ENCODE measurements at regions not wholly inside any gene's neighbourhood (a gene's known extent, or its start where the extent isn't known, plus 50 kb on each side); places are given as distances from the start of the nearest gene placed in this dataset.

DNA sequence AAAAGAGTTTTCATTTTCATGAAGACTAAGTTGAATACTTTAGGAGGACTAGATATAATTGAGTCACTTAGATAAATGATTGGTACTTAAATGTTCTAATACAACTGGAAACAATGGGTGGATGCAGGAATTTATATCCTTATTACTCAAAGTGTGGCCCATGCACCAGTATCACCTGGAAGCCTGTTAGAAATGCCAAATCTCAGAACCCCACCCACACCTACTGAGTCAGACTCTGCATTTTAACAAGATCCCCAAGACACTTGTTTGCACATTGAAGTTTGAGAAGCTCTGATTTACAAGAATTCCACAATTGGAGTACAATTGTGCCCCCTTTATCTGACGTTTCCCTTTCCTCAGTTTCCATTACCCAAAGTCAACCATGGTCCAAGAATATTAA, 239.0 kb downstream of the AUH start:
- WGBS, result 56% methylated on average over 1 of the region's 1 CpG
- no peak overlapping the region for H3K4me3 ChIP-seq (ENCODE audit: low read depth, low read length)
- H3K27ac ChIP-seq (ENCODE audit: low read depth), result no peak overlapping the region
- H3K4me1 ChIP-seq (ENCODE audit: insufficient read depth), result no peaks in the 10 kb centered on the region
- DNase-seq (ENCODE audit: extremely low spot score), result no peak
- H3K36me3 ChIP-seq (ENCODE audit: insufficient read depth), result no peaks in the 10 kb centered on the region

DNA sequence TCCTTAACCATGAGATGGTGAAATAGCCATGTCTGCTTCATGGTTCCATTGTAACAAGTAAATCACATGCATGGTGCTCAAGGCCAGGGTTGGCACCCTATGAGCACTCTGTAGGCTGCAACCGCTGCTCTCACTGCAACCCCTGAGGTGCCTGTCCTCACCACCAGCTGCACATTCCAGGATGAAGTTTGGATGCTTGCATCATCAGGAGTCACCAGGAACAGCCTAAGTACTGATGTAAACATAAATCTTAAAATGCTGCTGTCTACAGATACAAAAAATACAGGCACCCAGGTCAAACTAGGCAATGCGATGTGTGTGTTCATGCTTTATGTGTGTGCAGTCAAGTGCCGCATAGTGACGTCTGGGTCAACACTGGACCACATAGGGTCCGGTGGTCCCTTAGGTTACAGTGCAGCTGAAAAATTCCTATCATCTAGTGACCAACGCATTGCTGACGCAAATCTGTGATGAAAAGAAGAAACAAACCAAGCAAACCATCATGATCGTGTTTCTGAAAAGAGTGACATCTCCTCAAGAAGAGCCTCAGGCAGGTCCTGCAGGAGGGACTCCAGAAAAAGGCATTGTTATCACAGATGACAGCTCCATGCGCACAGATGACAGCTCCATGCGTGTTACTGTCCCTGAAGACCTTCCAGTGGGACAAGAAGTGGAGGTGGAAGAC, 234.8 kb downstream of the AUH start:
- H3K36me3 ChIP-seq (ENCODE audit: insufficient read depth), result no peaks in the 10 kb centered on the region
- H3K4me3 ChIP-seq (ENCODE audit: low read depth, low read length), result no peak overlapping the region
- no peak overlapping the region for H3K27ac ChIP-seq (ENCODE audit: low read depth)
- 94% methylated on average over 10 of the region's 10 CpGs for WGBS
- no peak for DNase-seq (ENCODE audit: extremely low spot score)
- no peaks in the 10 kb centered on the region for H3K4me1 ChIP-seq (ENCODE audit: insufficient read depth)

- Histone ChIP-seq H3K36me3 (ENCODE audit: insufficient read depth) (no peaks in the 10 kb centered on the region), H3K4me3 (ENCODE audit: low read depth, low read length) (no peak overlapping the region), H3K4me1 (ENCODE audit: insufficient read depth) (no peaks in the 10 kb centered on the region), H3K27ac (ENCODE audit: low read depth) (no peak overlapping the region)
- WGBS, result 49% methylated on average over 1 of the region's 1 CpG
- no peak for DNase-seq (ENCODE audit: extremely low spot score)
Observed at GRCh38 chr9:91127653-91128052, 234.1 kb downstream of the AUH start.

GRCh38 chr9:91130796-91131318, 230.9 kb downstream of the AUH start:
- H3K4me3 ChIP-seq (ENCODE audit: low read depth, low read length), result no peak overlapping the region
- no peak overlapping the region for H3K27ac ChIP-seq (ENCODE audit: low read depth)
- H3K4me1 ChIP-seq (ENCODE audit: insufficient read depth), result no peaks in the 10 kb centered on the region
- no peaks in the 10 kb centered on the region for H3K36me3 ChIP-seq (ENCODE audit: insufficient read depth)
- no peak for DNase-seq (ENCODE audit: extremely low spot score)
- WGBS, result 92% methylated on average over 2 of the region's 2 CpGs

- Histone ChIP-seq H3K36me3 (ENCODE audit: insufficient read depth) (no peaks in the 10 kb centered on the region), H3K4me3 (ENCODE audit: low read depth, low read length) (no peak overlapping the region), H3K27ac (ENCODE audit: low read depth) (no peak overlapping the region), H3K4me1 (ENCODE audit: insufficient read depth) (no peaks in the 10 kb centered on the region)
- peak; percentile 26 for DNase-seq (ENCODE audit: extremely low spot score)
- 22% methylated on average over 8 of the region's 8 CpGs for WGBS
Observed at GRCh38 chr9:91131433-91131839, 230.3 kb downstream of the AUH start.

DNA sequence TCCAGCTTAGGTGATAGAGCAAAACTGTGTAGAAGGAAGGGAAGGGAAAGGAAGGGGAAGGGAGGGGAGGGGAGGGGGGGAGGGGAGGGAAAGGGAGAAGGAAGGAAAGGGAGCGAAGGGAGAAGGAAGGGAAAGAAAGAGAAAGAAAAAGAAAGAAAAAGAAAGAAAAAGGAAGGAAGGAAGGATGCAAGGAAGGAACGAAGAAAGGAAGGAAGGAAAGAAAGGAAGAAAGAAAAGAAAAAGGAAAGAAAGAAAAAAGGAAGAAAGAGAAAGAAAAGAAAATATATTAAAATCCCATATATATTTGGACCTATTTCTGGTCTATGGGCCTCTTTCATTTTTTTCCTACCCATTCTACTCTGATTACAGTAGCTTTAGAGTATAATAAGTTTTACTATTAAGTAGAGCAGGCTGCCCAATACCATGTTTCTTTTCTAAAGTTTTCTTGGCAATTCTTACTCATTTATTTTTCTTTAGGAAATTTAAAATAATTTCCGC, 229.1 kb downstream of the AUH start:
- no peak overlapping the region for H3K4me3 ChIP-seq (ENCODE audit: low read depth, low read length)
- no peak overlapping the region for H3K27ac ChIP-seq (ENCODE audit: low read depth)
- 85% methylated on average over 3 of the region's 3 CpGs for WGBS
- no peaks in the 10 kb centered on the region for H3K36me3 ChIP-seq (ENCODE audit: insufficient read depth)
- no peak for DNase-seq (ENCODE audit: extremely low spot score)
- H3K4me1 ChIP-seq (ENCODE audit: insufficient read depth), result no peaks in the 10 kb centered on the region

GRCh38 chr9:91134608-91135007, 227.1 kb downstream of the AUH start:
- Histone ChIP-seq H3K27ac (ENCODE audit: low read depth) (no peak overlapping the region), H3K4me3 (ENCODE audit: low read depth, low read length) (no peak overlapping the region), H3K36me3 (ENCODE audit: insufficient read depth) (no peaks in the 10 kb centered on the region), H3K4me1 (ENCODE audit: insufficient read depth) (no peaks in the 10 kb centered on the region)
- no peak for DNase-seq (ENCODE audit: extremely low spot score)
- 81% methylated on average over 2 of the region's 2 CpGs for WGBS

DNA sequence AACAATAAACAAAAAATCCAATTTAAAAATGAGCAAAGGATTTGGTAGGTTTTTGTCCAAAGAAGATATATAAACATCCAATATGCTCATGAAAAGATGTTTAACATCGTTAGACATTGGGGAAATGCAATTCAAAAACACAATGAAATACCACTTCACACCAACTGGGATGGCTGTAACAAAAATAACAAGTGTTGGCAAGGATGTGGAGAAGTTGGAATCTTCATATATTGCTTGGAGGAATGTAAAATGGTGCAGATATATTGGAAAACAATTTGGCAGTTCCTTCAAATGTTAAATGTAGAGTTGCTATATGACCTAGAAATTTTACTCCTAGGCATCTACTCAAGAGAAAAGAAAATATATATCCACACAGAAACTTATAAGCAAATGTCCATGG, 224.3 kb downstream of the AUH start:
- H3K27ac ChIP-seq (ENCODE audit: low read depth), result no peak overlapping the region
- no peak for DNase-seq (ENCODE audit: extremely low spot score)

DNA sequence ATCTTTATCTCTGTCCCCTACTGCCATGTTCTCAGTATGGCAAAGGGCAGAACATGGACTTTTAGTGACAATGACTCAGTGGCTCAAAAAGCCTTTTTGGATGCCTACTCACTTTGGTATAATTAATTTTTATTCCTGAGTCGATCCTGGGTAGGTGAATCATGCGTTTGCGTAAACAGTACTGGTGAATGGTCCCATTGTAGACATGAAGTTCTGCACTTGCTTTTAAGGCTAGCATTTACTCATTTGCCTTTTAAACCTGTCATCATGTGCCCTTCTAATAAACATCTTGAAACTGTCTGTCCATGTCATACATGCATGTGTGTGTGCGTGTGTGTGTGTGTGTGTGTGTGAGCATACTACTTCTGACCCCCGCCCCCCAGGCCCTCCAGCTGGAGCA, 223.0 kb downstream of the AUH start:
- Histone ChIP-seq H3K27ac (ENCODE audit: low read depth) (no peak overlapping the region), H3K4me1 (ENCODE audit: insufficient read depth) (no peaks in the 10 kb centered on the region), H3K4me3 (ENCODE audit: low read depth, low read length) (no peak overlapping the region), H3K36me3 (ENCODE audit: insufficient read depth) (no peaks in the 10 kb centered on the region)
- WGBS, result 79% methylated on average over 5 of the region's 5 CpGs
- DNase-seq (ENCODE audit: extremely low spot score), result no peak

More for the DNA sequence above, 224.3 kb downstream of the AUH start:
- WGBS, result 82% methylated on average over 1 of the region's 1 CpG
- no peaks in the 10 kb centered on the region for H3K4me1 ChIP-seq (ENCODE audit: insufficient read depth)
- H3K36me3 ChIP-seq (ENCODE audit: insufficient read depth), result no peaks in the 10 kb centered on the region
- H3K4me3 ChIP-seq (ENCODE audit: low read depth, low read length), result no peak overlapping the region

DNA sequence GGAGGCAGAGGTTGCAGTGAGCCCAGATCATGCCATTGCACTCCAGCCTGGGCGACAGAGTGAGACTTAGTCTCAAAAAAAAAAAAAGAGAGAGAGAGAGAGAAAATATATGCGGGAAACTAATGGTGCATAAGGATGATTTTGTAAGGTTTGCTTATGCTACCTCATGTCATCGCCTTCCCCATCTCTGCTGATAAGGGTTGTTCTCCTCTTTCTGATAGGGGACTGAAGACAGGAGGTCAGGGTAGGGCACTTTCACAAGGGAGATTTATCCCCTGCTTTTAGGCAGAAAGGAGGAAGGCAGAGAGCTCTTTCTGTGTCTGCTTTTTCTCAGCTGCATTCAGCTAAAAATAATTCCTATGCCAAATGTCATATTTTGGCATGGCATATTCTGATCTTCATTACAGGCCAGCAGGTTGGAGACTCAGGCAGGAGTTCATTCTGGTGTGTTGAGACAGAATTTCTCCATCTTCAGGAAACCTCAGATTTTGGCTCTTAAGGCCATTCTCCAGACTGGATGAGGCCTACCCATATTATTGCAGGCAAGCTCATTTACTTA, 220.2 kb downstream of the AUH start:
- DNase-seq (ENCODE audit: extremely low spot score), result no peak
- H3K4me3 ChIP-seq (ENCODE audit: low read depth, low read length), result no peak overlapping the region
- no peak overlapping the region for H3K27ac ChIP-seq (ENCODE audit: low read depth)
- 29% methylated on average over 3 of the region's 3 CpGs for WGBS
- H3K36me3 ChIP-seq (ENCODE audit: insufficient read depth), result no peaks in the 10 kb centered on the region
- H3K4me1 ChIP-seq (ENCODE audit: insufficient read depth), result no peaks in the 10 kb centered on the region

DNA sequence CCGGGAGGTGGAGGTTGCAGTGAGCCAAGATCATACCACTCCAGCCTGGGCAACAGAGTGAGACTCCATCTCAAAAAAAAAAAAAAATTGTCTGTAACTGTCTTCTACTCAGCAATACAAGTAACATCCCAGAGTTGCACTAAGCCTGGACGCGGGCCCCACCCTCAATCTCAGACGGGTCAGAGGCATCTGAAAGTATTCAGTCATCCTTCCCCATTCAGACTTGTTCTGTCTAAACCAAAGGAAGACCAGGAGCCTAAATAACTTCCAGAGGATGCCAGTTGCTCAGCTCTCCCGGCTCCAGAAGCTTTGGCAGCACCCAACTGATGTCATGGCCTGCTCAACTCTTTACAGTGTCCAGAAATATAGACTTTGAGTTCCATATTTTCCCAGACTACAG, 218.6 kb downstream of the AUH start:
- Histone ChIP-seq H3K4me3 (ENCODE audit: low read depth, low read length) (no peak overlapping the region), H3K4me1 (ENCODE audit: insufficient read depth) (no peaks in the 10 kb centered on the region), H3K27ac (ENCODE audit: low read depth) (no peak overlapping the region), H3K36me3 (ENCODE audit: insufficient read depth) (no peaks in the 10 kb centered on the region)
- no peak for DNase-seq (ENCODE audit: extremely low spot score)
- WGBS, result 94% methylated on average over 5 of the region's 5 CpGs

- Histone ChIP-seq H3K27ac (ENCODE audit: low read depth) (no peak overlapping the region), H3K4me3 (ENCODE audit: low read depth, low read length) (no peak overlapping the region), H3K36me3 (ENCODE audit: insufficient read depth) (no peaks in the 10 kb centered on the region), H3K4me1 (ENCODE audit: insufficient read depth) (no peaks in the 10 kb centered on the region)
- 82% methylated on average over 3 of the region's 3 CpGs for WGBS
- no peak for DNase-seq (ENCODE audit: extremely low spot score)
Observed at GRCh38 chr9:91143642-91144041, 218.1 kb downstream of the AUH start.

GRCh38 chr9:91144769-91145168, 216.9 kb downstream of the AUH start:
- H3K27ac ChIP-seq (ENCODE audit: low read depth), result no peak overlapping the region
- no peaks in the 10 kb centered on the region for H3K36me3 ChIP-seq (ENCODE audit: insufficient read depth)
- 91% methylated on average over 3 of the region's 3 CpGs for WGBS
- DNase-seq (ENCODE audit: extremely low spot score), result no peak
- no peaks in the 10 kb centered on the region for H3K4me1 ChIP-seq (ENCODE audit: insufficient read depth)
- H3K4me3 ChIP-seq (ENCODE audit: low read depth, low read length), result no peak overlapping the region

GRCh38 chr9:91145496-91145895, 216.2 kb downstream of the AUH start:
- DNase-seq (ENCODE audit: extremely low spot score), result no peak
- Histone ChIP-seq H3K27ac (ENCODE audit: low read depth) (no peak overlapping the region), H3K4me3 (ENCODE audit: low read depth, low read length) (no peak overlapping the region), H3K4me1 (ENCODE audit: insufficient read depth) (no peaks in the 10 kb centered on the region), H3K36me3 (ENCODE audit: insufficient read depth) (no peaks in the 10 kb centered on the region)
- whole genome bisulfite sequencing, result 92% methylated on average over 4 of the region's 4 CpGs

Data from urinary bladder (tissue), 3 donors.